H4 (cell line): ENCODE measurements at regions not wholly inside any gene's neighbourhood (a gene's known extent, or its start where the extent isn't known, plus 50 kb on each side); places are given as distances from the start of the nearest gene placed in this dataset.
A peak's percentile ranks its signal among the peaks of the same experiment; 100 is the strongest.
"Not testable (repeated sequence)": the region's sequence is repeated elsewhere in the genome, so short reads cannot be mapped to it uniquely, and the experiment has no call there.

Experiments used
- DNase-seq: peaks from one replicate; pipeline ENCODE4 v3.0.0-alpha.2; 2015; ENCODE audit warnings: low spot score

DNA sequence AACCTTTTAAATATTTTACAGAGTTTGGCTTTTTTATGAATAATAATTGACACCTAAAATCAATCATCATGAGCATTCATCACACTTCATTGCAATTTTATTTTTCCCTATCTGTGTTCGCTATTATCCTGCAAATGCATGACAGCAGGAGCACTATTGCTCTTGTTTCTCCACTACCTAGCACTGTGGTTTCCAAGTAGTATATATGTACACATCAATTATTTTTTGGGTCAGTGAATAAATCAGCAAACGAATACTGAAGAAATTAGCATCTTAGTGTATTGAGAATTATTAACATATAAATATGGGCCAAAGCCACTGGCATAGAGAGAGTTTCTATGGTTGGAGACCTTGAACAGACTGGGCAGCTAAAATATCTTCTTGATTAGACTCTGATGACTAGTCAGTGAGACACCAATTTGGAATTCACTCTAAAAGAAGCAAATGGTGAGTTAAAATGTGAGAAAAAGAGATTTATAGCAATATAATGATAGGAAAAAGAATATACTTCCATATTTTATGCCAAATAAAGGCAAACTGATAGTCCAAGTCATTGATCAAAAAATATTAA is 731.1 kb upstream of the LUZP2 start:
- DNase-seq, result no peak

DNA sequence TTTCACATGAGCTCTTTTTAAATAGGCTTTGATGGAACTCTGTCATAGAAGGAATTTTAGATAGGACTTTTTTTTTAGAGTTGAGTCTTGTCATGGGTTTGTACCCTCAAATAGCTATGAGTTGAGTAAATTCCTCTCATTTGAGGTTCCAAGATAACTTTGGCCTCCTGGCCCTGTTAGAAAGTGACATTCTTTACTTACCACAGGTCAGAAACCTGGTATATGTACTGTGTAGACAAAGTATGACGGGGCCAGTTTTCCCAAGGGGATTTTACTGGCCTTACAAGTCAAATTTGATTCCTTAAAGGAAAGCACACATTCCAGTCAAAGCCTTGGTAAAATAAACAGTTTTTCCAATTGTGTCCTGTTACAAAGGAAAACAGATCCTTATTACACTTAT is 729.3 kb upstream of the LUZP2 start:
- DNase-seq, result no peak

DNA sequence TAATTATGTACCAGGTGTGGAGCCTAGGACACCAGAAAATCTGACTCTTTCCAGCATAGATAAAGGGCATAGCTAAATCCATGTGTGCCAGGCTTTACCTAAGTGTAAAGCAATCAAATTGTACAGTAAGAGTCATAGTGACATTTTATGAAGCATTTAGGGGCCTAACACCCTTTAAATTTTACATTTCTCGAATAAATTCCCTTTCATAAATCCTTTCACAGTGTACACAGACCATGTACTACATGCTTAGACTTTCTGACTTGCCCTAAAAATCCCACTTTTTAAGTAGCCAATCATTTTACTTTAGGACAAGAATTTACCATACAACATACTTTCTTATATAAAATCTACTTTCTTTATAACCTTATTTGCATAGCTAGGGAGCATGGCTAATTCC is 727.6 kb upstream of the LUZP2 start:
- DNase-seq, result no peak

DNA sequence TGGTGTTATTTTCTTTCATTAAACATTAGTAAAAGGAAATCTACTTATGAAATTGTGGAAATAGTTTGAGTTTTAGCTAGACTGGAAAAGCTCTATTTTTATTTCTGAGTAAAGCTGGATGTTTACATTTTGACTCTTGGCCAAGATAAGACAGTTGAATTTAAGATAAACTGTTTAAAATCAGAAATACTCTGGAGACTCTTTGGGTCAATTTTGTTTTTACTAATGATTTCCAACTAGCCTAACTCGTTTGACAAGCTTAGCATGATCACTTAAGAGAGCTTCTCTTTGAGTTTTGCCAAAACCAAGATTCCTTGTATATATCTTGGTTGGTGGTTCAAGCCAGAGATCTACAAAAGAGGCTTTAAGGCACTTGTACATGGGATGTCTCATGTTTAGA is 724.8 kb upstream of the LUZP2 start:
- DNase-seq, result no peak

DNA sequence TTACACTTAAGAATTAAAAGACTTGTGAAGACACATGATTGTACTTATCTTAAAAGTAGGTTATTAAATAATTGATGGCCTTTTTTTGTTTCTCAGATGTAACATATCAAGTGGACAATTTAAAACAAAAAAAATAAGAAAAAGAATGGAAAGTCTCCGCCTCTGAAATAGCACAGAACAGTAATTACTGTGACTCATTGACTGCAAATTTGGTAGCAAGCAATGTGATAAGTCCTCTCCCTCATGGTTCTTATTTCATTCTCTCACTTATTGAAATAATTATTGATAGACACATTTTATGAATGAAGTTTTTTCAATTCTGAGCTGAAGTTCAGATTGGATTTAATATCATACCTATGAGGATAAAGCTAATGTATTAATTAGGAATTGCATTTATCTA is 717.9 kb upstream of the LUZP2 start:
- no peak for DNase-seq

DNA sequence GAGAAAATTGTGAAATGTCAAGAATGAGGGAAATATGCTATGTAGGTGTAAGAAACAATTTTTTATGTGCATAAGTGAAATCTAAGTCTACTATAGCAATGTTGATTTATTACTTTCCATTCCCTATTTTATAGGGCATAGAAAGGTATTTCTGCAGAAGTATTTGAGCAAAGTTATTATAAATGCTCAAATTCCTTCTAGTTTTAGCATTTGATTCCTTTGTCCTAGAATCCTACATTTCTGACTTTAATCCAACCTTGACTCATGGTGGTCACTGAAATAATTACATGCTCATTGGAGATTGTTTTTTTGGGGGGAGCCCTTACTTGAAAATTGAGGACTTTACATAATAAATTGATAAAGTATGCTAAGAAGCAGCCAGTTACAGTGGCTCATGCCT is 716.6 kb upstream of the LUZP2 start:
- DNase-seq, result no peak

DNA sequence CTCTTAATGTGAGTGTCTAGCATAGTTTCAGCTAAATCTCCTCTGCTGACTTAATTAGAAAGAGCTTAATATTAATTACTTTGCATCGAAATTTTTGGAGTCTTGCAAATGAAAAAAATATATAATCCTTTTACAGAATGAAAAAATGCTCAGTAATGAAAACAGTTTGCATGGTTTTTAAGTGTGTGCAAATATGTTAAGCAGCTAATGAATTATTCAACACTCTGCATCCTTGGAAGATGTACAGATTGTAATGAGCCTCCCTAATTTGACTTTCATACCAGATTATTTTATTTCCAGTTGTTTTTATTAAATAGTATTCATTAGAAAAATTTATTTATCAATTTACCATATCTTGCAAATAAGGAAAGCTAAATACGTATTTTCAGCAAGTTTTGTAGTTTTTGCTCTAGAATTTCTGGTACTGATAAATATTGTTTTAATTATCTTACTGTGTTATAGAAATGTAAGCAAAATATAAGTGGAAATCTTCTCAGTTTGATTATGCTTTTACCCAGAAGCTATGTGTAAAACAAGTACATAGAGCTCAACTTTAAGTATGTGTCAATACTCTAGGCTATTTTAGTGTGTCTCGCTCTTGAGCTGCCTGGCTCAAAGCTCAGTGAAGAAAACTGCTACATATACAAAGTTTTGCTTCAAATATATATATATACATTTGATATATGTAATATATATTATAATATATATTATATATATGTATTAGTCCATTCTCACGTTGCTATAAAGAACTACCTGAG is 714.9 kb upstream of the LUZP2 start:
- no peak for DNase-seq

DNA sequence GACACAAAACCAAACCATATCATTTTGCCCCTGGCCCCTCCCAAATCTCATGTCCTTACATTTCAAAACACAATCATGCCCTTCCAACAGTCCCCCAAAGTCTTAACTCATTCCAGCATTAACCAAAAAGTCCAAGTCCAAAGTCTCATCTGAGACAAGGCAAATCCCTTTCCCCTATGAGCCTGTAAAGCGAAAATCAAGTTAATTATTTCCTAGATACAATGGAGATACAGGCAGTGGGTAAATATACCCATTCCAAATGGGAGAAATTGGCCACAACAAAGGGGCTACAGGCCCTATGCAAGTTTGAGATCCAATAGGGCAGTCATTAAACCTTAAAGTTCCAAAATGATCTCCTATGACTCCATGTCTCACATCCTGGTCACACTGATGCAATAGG is 709.9 kb upstream of the LUZP2 start:
- not testable (repeated sequence) for DNase-seq

DNA sequence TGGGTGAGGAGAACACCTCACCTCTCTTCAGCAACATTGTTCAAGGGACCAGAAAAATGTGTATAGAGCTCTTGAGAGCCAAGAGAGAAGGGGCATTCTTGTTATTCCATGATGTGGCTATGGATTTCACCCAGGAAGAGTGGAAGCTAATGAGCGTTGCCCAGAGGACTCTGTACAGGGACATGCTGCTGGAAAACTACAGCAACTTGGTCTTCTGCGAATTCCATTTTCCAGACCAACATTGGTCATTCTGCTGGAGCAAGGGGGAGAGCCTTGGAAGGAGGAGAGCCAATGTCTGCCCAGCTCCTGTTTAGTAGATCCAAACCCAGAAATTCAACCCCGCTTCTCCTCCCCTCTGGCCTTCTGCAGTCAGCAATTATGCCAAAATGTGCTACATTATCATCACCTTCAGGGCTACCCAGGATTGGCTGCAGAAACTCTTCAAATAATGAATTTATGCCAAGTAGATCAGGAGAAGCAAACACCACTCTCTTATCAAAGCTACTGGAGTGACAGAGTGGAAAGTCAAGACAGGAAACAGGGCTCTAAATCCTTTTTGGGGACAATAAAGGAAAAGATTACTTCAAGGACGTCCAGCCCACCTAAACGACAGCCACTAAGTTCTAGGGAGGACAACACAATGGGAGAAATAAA is 707.5 kb upstream of the LUZP2 start:
- DNase-seq, result no peak

DNA sequence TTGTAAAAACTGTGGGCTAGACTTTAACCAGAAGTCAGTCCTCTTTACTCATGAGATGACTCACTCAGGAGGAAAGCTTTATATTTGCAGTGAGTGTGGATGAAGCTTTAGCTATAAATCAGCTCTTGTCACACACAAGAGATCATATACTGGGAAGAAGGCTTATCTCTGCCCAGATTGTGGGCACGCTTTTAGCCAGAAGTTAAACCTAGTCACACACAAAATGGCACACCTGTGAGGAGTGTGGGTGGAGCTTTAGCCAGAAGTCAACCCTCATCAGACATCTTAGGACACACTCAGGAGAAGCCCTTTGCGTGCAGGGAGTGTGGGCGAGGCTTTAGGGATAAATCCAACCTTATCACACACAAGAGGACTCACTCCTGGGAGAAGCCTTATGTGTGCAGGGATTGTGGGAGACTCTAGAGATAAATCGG is 706.9 kb upstream of the LUZP2 start:
- DNase-seq, result peak; percentile 66

DNA sequence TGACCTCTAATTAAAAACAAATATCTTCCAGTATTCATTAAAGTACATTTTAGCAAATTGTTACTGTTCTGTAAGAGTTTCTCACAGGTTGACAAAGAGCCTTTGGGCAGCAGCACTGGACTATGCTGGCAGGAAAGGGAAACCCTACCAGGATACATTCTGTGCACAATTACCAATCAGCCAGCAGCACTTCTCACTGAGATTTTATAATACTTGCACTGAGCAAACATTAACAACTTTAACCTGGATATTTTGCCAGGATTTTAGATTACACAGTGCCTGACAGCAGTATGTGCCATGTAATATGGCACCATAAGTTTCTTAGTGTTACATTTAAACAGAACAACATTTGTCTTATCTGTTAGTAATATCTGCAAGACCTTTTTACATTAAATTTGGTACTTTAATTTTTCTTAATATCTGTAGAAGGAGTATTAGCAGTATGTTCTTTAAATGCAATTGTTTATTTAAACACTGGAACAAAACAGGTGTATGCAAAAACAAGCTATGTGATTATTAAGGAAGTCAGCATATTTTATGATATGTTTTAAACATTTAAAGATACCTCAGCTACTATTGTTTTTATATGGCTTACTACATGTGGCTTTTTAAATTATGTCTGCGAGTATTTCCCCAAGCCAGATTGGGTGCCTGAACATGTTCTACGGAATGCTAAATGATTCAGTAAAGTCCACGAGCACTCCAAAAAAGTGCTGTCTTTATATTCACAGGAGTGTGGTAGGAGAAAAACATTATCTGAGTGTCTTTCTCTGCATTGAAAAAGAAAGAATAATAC is 699.0 kb upstream of the LUZP2 start:
- DNase-seq, result no peak

DNA sequence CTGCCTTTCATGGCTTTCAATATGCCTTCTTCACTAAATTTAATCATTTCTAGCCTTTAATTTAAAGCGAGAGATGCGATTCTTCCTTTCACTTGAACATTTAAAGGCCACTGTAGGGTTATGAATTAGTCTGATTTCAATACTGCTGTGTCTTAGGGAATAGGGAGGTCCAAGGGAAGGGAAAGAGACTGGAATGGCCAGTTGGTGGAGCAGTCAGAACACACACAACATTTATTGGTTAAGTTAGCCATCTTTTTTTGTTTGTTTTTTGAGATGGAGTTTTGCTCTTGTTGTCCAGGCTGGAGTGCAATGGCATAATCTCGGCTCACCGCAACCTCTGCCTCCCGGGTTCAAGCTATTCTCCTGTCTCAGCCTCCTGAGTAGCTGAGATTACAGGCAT is 662.5 kb upstream of the LUZP2 start:
- not testable (repeated sequence) for DNase-seq

DNA sequence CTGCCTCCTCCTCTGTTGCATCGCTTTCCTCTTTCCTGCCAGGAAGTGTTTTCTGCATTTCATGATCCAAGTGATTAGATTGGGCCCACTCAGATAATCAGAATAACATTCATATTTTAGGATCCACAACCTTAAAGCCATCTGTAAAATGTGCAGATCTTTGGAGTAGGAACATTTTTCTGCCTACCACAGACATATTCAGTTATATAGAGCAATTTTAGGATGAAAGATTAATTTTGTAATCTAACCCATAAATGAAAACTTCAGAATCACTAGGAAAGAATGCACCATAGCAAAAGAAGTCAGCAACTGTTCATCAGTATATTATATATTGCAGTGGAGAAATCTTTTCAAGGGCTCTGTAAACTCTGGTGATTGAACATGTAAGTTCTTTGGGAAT is 659.9 kb upstream of the LUZP2 start:
- DNase-seq, result no peak

DNA sequence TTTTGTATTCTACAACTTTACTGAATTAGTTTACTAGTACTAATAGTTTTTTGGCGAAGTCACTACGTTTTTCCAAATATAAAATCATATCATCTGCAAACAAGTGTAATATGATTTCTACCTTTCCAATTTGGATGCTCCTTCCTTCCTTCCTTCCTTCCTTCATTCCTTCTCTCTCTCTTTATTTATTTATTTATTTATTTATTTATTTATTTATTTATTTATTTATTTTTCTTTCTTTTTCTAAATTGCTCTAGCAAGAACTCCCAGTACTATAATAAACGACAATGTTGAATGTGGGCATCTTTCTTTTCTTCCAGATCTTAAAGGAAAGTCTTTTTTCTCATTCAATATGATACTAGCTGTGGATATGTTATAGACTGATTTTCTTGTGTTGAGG is 656.0 kb upstream of the LUZP2 start:
- no peak for DNase-seq

DNA sequence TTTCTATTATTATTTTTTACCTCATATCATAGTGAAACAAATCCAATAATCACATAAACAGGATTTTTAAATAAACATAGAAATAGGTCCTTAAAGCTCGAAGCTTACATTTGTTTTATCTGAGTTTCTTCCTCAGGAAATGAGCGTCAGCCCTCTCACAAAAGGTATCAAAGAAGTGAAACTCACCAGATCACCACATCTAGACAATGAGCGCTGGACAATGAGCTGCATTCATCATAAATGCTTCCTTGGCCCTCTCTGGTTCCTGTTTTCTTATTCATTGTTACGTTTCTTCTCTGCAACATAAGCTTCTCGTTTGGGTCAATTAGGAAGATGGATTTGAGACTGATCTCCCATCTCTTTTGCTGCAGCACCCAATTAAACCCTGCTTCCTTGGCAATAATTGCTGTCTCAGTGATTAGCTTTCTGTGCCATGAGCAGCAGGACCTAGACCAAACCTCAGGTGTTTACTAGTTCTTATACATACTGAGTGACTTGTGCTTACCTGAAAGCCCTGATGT is 649.9 kb upstream of the LUZP2 start:
- no peak for DNase-seq

DNA sequence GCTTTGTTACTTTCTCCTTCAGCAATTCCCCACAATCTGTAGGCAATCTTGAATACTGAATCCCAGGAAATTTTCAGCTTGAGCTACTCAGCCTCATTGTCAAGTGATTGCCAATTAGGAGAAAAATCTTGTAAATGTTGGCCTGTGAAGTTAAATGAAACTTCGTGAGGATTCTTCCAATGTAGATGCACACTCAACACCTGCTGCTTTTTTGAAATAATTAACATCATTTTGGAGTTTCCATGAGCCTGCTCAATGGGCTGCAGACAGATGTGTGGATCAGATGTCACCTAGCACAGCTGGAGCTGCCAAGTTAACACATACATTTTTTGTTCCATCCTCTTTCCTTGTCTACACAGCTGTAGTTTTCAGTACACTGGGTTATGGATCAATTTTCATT is 645.6 kb upstream of the LUZP2 start:
- no peak for DNase-seq

DNA sequence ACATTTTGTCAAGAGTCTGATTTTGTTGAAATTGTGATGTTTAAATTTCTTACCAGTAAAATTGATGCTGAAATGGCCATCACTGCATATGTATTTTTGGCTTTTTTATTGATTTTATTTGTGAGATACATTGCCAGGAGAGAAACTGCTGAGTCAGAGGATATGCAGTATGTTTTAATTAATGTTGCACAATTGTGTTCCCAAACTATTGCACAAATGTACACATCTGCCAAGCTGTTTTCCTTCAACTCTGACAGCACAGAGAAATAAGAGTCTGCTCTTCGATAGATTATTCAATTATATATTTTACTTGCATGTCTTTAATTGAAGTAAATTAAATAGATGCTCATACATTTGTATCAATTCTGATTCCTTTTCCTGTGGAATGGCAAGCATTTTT is 640.2 kb upstream of the LUZP2 start:
- DNase-seq, result peak; percentile 12

DNA sequence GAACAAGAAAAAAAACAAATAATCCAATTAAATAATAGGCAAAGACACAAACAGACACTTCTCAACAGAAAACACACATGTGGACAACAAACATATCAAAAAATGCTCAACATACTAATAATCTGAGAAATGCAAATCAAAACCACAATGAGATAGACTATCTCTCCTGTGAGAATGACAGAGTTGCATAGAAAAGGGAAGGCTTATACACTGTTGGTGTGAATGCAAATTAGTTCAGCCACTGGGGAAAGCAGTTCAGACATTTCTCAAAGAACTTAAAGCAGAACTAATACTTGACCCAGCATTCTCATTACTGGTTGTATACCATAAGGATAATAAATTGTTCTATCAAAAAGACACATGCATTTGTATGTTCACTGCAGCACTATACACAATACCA is 637.8 kb upstream of the LUZP2 start:
- no peak for DNase-seq

DNA sequence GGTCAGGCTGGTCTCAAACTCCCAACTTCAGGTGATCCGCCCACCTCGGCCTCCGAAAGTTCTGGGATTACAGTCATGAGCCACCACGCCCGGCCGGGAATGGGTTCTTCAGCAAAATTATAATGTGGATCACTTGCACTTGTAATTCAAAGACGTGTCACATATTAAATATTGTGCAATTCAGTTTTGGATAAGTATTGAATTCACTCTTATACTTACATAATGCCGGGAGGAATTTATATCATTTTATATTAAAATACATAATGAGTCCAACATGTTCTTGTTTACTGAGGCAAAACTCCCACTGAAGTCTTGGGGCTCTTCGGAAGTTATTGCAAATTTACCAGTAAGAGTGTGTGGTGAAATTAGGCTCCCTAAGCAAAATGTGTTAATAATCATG is 635.2 kb upstream of the LUZP2 start:
- no peak for DNase-seq

DNA sequence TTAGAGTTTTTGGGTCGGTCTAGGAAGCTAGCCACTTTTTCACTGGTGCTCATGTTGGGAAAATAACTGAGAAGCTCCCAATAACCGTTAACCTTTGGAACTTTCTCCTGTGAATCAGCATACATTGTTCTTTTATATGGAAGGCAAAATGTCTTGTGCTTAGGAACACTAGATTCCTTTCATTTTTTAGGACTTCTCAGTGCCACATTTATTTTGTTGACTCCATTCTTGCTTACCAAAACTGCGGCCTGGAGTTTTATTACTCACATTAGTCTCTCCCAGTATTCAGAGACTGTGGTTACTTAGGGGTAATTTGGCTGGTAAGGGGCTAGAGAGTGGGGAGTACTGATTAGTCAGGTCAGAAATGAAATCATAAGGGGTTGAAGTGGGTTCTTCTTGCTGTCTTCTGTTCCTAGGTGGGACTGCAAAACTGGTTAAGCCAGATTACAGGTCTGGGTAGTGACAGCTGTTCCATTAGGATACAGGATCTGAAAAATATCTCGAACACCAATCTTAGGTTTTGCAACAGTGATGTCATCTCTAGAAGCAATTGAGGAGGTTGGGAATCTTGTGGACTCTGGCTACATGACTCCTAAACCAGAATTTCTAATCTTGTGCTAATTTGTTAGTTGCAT is 631.4 kb upstream of the LUZP2 start:
- peak; percentile 29 for DNase-seq

DNA sequence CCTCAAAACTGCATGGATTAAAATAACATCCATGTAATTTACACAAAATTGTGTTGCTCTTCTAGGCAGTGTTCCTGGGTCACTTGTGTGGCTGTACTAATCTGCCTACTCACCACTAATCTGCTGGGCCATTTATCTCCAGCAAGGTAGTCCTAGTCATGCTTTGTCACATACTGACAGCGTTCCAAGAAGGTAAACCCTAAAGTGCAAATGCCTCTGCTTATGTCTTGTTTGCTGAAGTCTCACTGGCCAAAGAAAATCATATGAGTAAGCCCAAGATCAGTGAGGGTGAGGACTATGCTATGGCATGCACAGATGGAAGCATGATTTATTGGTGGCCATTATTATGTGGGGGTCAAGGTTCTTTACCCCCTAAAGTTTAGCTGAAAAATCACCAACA is 630.2 kb upstream of the LUZP2 start:
- DNase-seq, result no peak

DNA sequence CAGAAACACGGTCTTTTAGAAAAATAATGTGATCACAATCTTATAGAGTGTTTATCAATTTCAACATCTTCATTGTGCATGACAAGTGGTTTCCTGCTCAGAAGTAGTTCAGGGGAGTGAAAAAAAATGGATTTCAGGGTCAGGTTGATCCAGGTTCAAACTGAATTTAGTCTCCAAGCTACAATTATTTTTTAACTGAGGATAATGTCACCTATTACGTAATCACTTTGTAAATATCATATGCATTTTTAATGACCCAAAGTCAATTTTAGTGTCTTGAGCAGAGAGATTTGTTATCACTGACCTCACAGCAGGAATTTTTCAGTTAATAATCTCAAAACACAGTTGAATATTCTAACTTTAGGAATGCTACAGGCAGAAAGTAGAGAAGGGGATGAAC is 627.2 kb upstream of the LUZP2 start:
- no peak for DNase-seq
